ENCODE measurements at regions not wholly inside any gene's neighbourhood (a gene's known extent, or its start where the extent isn't known, plus 50 kb on each side); places are given as distances from the start of the nearest gene placed in this dataset.

GRCh38 chr3:107441617-107442016, 64.4 kb downstream of the CCDC54 start:
- POLR2A ChIA-PET, result no interaction called here
- H3K27me3 ChIP-seq (ENCODE audit: control insufficient read depth in 1 of 2, insufficient read depth in 2 of 2, low read length in 2 of 2), result no peaks in the 10 kb centered on the region; a peak in 1 of 5 replicates
- BruUV-seq (replicated peaks), result no TSS peak
- no peak overlapping the region for H3K27ac ChIP-seq (ENCODE audit: extremely low read length, insufficient read depth, low read length)
- intact Hi-C loops (cut with micrococcal nuclease; ENCODE audit: unreplicated experiment), result no loop called here
- H3K4me1 ChIP-seq (ENCODE audit: insufficient read depth, low read length), result no peaks in the 10 kb centered on the region
- H3K4me2 ChIP-seq (ENCODE audit: low read depth, low read length), result no peak overlapping the region
- no peaks in the 10 kb centered on the region for H3K36me3 ChIP-seq (replicated peaks in 1 of 2; ENCODE audit: control insufficient read depth in 1 of 2, insufficient read depth in 2 of 2, low read length in 2 of 2)
- no peak for FAIRE-seq
- no peak for ATAC-seq
- TF ChIP-seq TOE1 (CRISPR knock-in tag; IDR thresholded peaks at IDR 0.05) (no peak), FOXM1 (CRISPR knock-in tag; IDR thresholded peaks at IDR 0.05) (no peak), GTF2F1 (IDR thresholded peaks at IDR 0.05; ENCODE audit: low read length) (no peak), STAT5B (CRISPR knock-in tag; IDR thresholded peaks at IDR 0.05) (no peak), SMAD9 (CRISPR knock-in tag; IDR thresholded peaks at IDR 0.05) (no peak), HDAC6 (IDR thresholded peaks at IDR 0.05; ENCODE audit: low read depth, low read length) (no peak), ZNF292 (CRISPR knock-in tag; IDR thresholded peaks at IDR 0.05; ENCODE audit: borderline replicate concordance, low read depth) (no peak), ZNF274 (CRISPR knock-in tag; IDR thresholded peaks at IDR 0.05) (no peak), ZNF773 (CRISPR knock-in tag; IDR thresholded peaks at IDR 0.05; ENCODE audit: borderline replicate concordance) (no peak), ZSCAN31 (CRISPR knock-in tag; IDR thresholded peaks at IDR 0.05; ENCODE audit: low read depth) (no peak), PCBP2 (optimal IDR thresholded peaks at IDR 0.05; ENCODE audit: low read depth, low read length, poor library complexity, severe bottlenecking) (no peak), NFATC3 (CRISPR knock-in tag; IDR thresholded peaks at IDR 0.05) (no peak), ZNF160 (CRISPR knock-in tag; IDR thresholded peaks at IDR 0.05) (no peak), XBP1 (CRISPR knock-in tag; IDR thresholded peaks at IDR 0.05) (no peak)
- CTCF ChIA-PET (ENCODE audit: low intra/inter-chr PET ratio, low total read pairs), result no interaction called here
- no peak overlapping the region for H3K4me3 ChIP-seq (replicated peaks in 1 of 3; ENCODE audit: insufficient read depth in 1 of 3, low read depth in 2 of 3, low read length in 3 of 3)
- H3K79me2 ChIP-seq (ENCODE audit: insufficient read depth, low read length), result no peaks in the 10 kb centered on the region
- DNase-seq (ENCODE audit: low spot score), result no peak
- no peaks in the 10 kb centered on the region for H4K20me1 ChIP-seq (ENCODE audit: insufficient read depth, low read length)
- 24% methylated on average over 6 of the region's 6 CpGs for WGBS (ENCODE audit: low lambda C conversion rate)
- no peak overlapping the region for H3K9ac ChIP-seq (ENCODE audit: insufficient read depth, low read depth, low read length)
- H2AFZ ChIP-seq (ENCODE audit: low read length), result no peak overlapping the region
- H3K9me3 ChIP-seq (ENCODE audit: low read length), result no peaks in the 10 kb centered on the region
- in situ Hi-C loops (cut with HindIII; ENCODE audit: extremely low pct_ligation_motif_present, low pct_unique_long_range_greater_than_20kb), result no loop called here
